ENCODE measurements at regions not wholly inside any gene's neighbourhood (a gene's known extent, or its start where the extent isn't known, plus 50 kb on each side); places are given as distances from the start of the nearest gene placed in this dataset.

DNA sequence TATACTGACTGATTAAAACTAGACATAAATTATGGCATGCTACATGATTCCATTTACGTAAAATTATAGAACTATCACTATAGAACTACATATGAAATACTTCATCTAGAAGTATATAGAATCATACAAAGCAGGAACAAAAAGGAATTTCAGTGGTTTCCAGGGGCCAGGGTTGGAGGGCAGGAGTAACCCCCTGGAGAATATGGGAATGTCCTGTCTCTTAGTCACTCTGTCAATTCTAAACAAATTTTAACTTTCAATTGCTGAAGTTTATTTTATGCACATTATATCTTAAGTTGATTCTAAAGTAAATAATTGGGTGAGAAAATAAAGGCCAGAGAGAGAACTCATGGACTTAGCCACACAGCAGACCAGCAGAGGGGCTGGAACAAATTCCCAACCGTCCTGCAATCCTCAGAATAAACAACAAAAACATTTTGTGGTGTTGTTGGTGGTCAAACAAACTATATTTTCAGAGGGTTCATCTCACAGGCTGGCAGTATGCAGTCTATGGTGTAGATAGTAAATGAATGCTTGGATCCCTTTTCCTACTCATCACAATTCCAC lies 476.9 kb upstream of the SLIT2 start:
- DNase-seq = no peak

DNA sequence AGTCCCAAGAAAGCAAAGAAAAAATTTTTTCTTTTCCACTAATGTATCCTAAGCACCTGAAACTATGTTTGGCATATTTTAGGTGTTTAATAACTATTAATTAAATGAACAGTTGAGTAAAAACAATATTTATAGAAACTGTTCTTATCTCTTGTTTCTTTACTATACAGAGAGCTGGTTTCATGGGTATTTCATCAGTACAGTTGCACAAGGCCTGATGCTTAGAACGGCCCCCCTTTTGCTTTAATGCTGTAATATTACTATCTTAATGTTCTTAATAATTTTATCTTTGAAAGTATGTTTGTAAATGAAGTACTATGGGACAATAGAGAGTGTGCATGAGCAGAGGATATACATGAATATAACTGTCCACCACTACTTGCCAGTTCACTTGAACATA lies 479.1 kb upstream of the SLIT2 start:
- no peak for DNase-seq

DNA sequence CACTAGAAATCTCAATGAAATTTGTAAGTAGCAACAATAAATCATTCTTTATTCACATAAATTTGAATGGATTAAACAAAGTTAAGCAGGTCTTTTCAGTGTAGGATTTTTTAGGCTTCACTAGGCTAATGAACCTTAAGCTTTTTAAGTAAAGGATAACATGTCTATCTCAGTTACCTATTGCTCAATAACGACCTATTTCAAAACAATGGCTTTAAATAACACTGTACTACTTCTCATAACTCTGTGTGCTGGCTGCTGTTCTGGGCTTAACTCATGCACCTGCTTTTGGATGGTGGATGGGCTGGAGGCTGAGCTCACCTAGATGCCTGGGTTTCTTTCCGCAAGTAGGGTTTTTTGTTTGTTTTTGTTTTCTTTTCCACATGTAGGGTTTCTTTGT lies 495.0 kb upstream of the SLIT2 start:
- DNase-seq = no peak

GRCh38 chr4:19752599-19752998 lies 499.1 kb upstream of the SLIT2 start:
- no peak for DNase-seq

GRCh38 chr4:19748519-19749479 lies 502.9 kb upstream of the SLIT2 start:
- DNase-seq = no peak

GRCh38 chr4:19746377-19746776 lies 505.3 kb upstream of the SLIT2 start:
- DNase-seq = no peak

GRCh38 chr4:19743115-19743638 lies 508.5 kb upstream of the SLIT2 start:
- DNase-seq = no peak

DNA sequence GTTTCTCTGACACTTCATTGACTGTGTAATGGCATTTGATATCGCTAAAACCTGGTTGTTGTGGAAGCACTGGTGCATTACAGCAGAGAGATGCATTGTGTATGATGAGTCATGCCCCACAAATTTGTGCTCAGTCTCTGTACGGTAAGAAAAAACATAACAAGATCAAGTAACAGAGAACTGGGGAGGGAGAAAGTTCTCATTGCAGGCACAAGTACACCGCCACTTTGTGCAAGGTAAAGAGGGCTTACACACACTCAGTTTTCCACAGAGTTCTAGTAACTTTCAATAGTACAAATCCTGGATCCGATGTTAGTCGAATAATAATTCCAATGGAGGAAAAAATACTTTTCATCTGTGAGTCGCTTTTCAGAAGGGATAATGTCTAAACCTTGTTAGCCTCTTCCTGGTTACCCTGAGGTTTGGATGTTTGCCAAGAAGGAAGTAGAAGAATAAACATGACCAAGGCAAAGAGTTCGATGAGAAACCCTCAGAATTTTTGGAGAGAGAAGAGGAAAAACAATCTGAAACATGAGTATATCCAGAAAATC lies 512.5 kb upstream of the SLIT2 start:
- DNase-seq = no peak

DNA sequence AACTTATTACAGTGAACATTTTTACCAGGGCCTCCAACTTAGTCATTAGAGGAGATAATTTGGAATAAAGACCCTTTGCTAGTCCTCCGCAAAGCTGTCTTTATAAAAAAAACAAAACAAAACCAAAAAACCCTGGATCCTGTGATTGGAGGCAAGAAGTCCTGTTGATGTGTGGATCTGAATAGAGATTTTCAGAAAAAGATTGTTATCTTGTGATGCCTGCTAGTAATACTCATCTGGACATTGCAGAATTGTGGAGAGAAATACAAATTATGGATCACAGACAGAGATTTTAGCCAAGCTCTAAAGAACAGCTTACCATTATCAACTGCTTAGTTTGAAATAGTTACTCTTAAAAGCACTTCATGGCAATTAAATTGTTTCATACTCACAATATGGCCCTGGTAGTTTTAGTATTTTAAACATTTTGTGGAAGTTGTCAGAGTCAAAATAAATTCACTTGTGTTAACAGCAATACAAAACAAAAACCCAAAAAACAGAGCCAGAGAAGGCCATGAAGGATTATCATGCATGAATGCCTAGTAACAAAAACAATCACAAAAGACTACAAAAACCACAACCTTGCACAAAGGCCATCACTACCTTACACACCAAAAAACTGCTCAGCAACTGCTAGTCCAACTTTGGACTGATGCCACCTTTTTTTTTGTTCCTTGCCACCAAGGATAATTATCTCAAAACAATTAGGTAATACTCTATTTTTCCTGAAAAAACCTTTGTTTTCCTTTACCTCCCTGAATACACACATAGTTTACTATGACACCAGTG lies 514.5 kb upstream of the SLIT2 start:
- DNase-seq = no peak

DNA sequence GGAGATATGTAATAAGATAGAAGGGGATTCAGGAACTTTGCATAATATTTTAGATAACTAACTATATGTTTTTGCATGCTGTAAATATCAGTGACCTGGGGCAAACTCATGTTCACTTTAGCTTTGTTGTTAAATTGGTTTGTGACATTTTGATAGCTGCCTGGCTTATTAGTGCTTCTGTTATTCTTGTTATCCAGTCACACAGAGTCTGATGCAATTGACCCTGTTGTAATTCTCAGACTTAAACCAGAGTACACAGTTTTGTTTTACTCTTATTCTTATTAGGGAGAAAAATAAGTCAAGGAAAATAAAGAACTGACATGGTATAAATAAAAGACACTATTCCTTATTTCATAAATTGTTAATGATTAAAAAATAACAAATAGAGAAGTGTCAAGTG lies 516.7 kb upstream of the SLIT2 start:
- no peak for DNase-seq

DNA sequence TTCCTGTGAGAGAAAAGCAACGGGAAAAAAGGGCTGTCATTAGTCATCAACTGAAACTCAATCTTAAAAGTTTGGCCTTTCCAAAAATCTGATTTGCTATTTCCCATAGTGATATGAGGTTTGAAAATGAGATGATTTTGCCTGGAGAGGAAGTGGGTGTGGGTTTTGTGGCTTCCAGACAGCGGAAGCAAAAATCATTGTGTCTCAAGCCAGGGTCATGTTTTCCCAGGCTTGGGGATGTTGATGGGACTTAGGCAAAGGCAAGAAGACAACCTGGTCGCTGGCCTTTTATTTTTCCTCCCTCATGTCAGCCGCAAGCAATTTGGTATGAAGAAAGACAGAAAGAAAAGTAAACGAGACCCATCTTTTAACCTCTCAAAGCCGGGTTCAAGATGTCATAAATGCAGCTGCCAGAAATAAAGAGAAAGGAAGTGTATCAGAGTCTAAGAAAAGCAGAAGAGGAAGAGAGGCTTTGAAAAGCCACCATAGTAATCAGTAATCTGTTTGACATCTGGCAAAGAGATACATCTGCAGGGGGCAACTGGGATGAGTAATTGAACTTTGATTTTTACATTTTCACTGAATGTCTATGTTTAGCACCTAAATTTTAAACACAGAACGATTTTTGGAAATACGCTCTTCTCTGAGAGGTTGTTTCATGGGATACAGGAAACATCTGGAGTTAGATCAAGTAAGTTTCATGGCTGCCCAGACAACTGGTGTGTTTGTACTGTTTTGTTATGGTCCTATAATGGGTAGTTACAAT lies 521.6 kb upstream of the SLIT2 start:
- DNase-seq = no peak

DNA sequence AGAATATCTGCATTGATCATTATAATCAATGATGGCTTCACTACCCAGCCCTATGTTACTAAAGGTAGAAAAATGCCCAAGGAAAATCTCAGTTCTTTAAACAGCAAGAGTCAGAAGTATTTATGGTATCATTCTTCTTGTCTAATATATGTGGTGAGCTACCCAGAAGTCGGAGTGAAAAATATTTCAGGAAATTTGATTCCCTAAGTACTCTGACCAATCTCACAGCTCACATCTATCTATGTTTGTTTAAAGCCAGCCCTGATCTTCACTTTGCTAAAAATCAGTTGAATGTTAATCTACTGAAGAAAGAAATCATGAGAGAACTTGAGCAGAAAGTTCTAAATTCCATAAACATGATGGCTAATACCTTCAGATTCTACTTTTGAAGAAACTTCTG lies 522.9 kb upstream of the SLIT2 start:
- DNase-seq = no peak

GRCh38 chr4:19727141-19727540 lies 524.6 kb upstream of the SLIT2 start:
- DNase-seq = no peak

DNA sequence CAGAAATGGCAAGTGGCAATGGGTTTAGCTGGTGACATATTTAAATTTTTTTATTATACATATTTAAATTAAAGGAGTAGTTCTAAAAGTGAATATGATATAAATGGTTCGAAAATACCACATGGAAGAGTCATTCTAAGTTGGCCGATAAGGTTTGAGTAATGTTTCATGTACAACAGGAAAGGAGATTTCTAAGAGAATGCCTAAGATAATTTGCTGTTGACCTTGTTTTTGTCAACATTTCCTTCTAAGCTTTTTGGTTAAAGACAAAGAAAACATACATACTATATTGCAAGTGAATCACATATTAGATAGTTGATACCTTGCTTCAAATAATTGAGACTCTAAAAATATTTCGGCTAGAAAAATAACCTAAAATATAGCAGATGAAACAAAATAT lies 526.6 kb upstream of the SLIT2 start:
- no peak for DNase-seq

DNA sequence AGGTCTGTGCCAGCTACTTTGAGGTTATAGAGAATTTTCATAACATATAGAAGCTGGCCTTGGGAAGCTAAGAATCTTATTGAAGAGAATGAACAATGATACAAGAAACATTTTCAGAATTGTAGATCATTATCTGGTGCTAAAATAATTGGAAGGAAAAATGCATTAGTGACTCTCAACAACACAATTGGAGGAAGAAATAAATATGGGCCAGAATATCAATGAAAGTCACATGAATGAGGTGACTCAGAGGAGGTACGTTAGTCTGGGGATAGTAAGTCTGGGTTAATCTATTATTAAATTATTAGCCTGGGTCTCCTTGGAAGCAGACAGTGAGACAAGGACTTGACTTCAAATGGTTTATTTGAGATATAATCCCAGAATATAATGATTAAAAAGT lies 529.3 kb upstream of the SLIT2 start:
- DNase-seq = no peak

DNA sequence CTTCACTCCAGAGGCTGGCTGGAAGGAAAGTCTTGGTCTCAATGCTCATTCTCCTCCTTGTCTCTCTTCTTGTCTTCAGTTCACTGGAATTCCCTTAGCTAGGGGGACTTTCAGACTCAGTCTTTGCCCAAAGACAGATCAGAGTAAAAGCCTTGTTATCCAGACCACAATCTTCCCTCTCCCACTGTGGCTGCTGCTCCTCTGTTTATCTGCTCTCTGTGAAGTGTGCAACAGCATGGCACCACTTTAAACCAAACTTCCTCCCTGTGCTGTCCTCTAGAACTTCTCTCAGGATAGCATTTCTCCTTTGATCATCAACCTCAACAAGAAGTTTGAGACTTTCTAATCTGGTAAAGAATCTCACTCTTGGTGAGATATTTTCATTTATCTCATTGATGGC lies 530.1 kb upstream of the SLIT2 start:
- no peak for DNase-seq

GRCh38 chr4:19720610-19721009 lies 531.1 kb upstream of the SLIT2 start:
- DNase-seq = no peak

DNA sequence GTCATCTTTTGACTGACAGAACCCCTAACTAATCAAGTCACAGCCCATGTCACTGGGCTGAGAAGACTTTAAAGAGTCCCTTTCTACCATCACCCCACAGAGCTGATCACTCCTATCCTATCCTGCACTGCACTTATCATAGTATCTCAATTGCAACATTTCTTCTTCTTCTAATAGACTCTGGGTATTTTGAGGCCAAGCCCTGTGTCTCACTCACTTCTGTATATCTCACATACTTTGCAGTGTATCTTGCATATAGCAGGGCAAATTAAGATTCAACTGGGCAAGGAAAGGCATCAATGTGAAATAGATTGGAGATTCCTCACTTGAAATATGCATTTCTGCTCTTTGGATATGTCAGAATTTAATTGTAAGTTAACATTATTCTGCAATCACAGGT lies 531.5 kb upstream of the SLIT2 start:
- DNase-seq = no peak

GRCh38 chr4:19711871-19712270 lies 539.8 kb upstream of the SLIT2 start:
- no peak for DNase-seq

GRCh38 chr4:19707876-19708275 lies 543.8 kb upstream of the SLIT2 start:
- no peak for DNase-seq

- no peak for DNase-seq
These were observed 548.3 kb upstream of the SLIT2 start for GRCh38 chr4:19703391-19703790.

DNA sequence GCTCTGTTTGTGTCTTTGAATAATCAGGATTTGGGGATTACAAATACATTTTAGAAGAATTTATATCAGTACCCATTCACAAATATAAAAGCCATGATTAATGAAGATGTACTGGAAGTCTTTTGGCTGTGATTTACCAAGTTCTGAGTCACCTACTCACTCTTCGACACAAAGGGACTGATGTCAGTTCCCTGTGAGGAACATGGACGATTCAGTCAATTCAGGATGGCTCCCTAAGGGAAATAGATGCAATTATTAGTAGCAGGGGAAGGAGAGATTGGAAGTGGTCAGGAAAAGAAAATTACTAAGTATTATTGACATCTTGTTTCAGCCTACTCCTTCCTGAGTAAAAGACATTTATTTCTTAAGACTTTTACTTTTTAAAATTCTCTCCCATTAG lies 550.7 kb upstream of the SLIT2 start:
- DNase-seq = no peak

All from inflammatory macrophage treated with lipopolysaccharide for 4 hours (primary cell).